ENCODE measurements at regions not wholly inside any gene's neighbourhood (a gene's known extent, or its start where the extent isn't known, plus 50 kb on each side); places are given as distances from the start of the nearest gene placed in this dataset.

DNA sequence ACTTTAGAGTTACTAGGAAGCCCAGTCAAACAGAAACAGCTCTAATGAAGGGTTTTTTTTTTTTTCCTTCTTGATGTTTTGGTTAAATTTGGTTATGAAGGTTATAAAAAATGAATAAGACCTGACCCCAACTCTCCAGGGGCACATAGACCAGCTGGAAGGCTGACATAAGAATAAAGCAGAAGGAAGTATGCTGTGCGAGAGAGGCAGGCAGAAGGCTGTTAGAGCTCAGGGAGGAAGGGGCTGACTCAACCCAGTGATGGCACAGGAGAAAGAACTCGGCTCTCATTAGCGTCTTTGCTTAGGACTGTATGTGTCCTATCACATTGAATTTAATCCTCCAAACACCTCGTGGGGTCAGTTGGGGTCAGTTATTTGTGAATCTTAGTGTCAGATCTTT is 474.6 kb downstream of the PMP22 start:
- Histone ChIP-seq H3K4me1 (ENCODE audit: control insufficient read depth in 1 of 2, extremely low read depth in 1 of 2, insufficient read depth in 2 of 2, low read length in 2 of 2) (no peaks in the 10 kb centered on the region), H3K27ac (ENCODE audit: low read length) (no peak overlapping the region), H3K9me3 (no peaks in the 10 kb centered on the region), H3K4me3 (ENCODE audit: control insufficient read depth in 1 of 2, extremely low read depth in 1 of 2, low read length in 1 of 2) (no peak overlapping the region), H3K36me3 (ENCODE audit: control insufficient read depth in 2 of 2, extremely low read depth in 1 of 2, insufficient read depth in 1 of 2, low read length in 1 of 2) (no peaks in the 10 kb centered on the region), H3K27me3 (replicated peaks in 1 of 2; ENCODE audit: control insufficient read depth in 2 of 2, extremely low read depth in 1 of 2, insufficient read depth in 2 of 2, low read length in 1 of 2) (peaks cover 0 to 9% of the 10 kb centered on the region in 2 experiments)
- H3K9me3 Mint-ChIP-seq: no peaks in the 10 kb centered on the region
- no peak for DNase-seq
- ChIA-PET POLR2A (no interaction called here), CTCF (interaction anchor here (0.6 to 1.3 kb wide), 2 partner anchors 10 to 121 kb away, joined by 3 to 4 read pairs; no protein-coding TSS in a partner anchor)
- no peak overlapping the region for H3K4me3 Mint-ChIP-seq
- no peaks in the 10 kb centered on the region for H3K36me3 Mint-ChIP-seq
- peaks cover 7 to 30% of the 10 kb centered on the region in 2 donors for H3K27me3 Mint-ChIP-seq
- H3K4me1 Mint-ChIP-seq: no peaks in the 10 kb centered on the region
- no peak for ATAC-seq (replicated peaks in 1 of 4)
- H3K27ac Mint-ChIP-seq: no peak overlapping the region
- no CpG with 5 or more reads among the region's 4 CpGs for WGBS (ENCODE audit: insufficient coverage)

DNA sequence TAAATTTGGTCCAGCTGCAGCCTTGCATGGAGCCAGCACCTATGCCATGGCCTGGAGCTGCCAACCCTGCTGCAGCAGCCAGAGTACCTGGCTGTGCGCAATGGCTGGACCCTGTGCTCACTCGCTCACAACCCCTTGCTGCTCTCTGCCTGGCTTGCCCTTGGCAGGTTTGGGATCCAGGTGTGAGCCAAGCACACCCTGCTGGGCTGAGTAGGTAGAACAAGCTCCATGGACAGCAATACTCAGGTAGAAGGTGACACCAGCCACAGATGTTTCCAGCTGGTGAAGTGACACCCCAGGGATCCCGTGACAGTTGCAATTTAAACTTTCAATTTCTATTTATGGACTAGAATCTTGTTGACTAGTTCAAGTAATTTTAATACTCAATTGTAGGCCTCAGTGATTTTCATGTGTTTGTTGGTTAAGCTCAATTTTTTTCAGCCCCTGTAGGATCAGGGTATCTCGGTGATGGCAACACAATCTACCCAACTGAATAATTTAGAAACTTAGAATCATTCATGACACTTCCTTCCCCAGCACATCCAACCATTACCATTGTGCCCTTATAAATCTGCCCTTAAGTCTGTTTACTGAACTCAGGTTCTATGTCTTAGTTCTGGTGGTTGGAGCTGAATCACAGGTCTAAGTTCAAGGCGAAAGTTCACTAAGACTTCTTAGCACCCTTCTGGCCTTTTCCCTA is 480.0 kb downstream of the PMP22 start:
- Mint-ChIP-seq H3K4me1 (no peaks in the 10 kb centered on the region), H3K36me3 (no peaks in the 10 kb centered on the region), H3K4me3 (no peak overlapping the region), H3K9me3 (no peaks in the 10 kb centered on the region), H3K27ac (no peak overlapping the region), H3K27me3 (peaks cover 3 to 9% of the 10 kb centered on the region in 2 donors)
- Histone ChIP-seq H3K4me1 (ENCODE audit: control insufficient read depth in 1 of 2, extremely low read depth in 1 of 2, insufficient read depth in 2 of 2, low read length in 2 of 2) (no peaks in the 10 kb centered on the region), H3K4me3 (ENCODE audit: control insufficient read depth in 1 of 2, extremely low read depth in 1 of 2, low read length in 1 of 2) (no peak overlapping the region), H3K36me3 (ENCODE audit: control insufficient read depth in 2 of 2, extremely low read depth in 1 of 2, insufficient read depth in 1 of 2, low read length in 1 of 2) (no peaks in the 10 kb centered on the region), H3K27ac (ENCODE audit: low read length) (no peak overlapping the region), H3K27me3 (replicated peaks in 1 of 2; ENCODE audit: control insufficient read depth in 2 of 2, extremely low read depth in 1 of 2, insufficient read depth in 2 of 2, low read length in 1 of 2) (peaks cover 0 to 11% of the 10 kb centered on the region in 2 experiments), H3K9me3 (no peaks in the 10 kb centered on the region)
- ChIA-PET CTCF (interaction anchor here (0.5 to 1.6 kb wide), 10 partner anchors 478 to 1753 kb away, joined by 3 to 15 read pairs (median 3); no protein-coding TSS in a partner anchor), POLR2A (no interaction called here)
- WGBS (ENCODE audit: insufficient coverage): 72% methylated on average over 2 of the region's 5 CpGs
- ATAC-seq (replicated peaks in 1 of 4): peak; percentile 55 to 66 (median 62)
- DNase-seq: peak in 30 of 35 experiments; percentile 3 to 58 (median 28)

DNA sequence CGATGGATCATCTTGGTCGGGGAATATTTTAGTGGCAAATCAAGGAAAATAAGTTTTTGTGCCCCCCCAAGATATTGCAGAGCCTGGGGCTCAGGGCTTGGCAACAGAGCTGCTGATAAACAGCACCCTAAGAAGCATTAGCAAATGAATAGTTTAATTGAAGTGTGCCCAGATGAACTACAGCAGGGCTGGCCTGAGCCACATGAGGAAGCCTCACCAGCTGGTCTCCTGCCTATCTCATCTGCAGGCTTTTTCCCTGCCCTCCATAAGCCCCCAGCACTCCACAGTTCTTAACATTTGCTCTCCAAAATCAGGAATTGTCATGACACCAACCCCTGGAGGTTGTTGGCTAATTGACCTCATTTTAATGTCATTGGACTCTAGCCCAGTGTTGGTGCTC is 480.2 kb downstream of the HS3ST3B1 start:
- Mint-ChIP-seq H3K27me3 (peaks cover 8 to 13% of the 10 kb centered on the region in 2 donors), H3K27ac (no peak overlapping the region), H3K4me1 (no peaks in the 10 kb centered on the region), H3K9me3 (no peaks in the 10 kb centered on the region), H3K36me3 (no peaks in the 10 kb centered on the region), H3K4me3 (no peak overlapping the region)
- Histone ChIP-seq H3K36me3 (ENCODE audit: control insufficient read depth in 2 of 2, extremely low read depth in 1 of 2, insufficient read depth in 1 of 2, low read length in 1 of 2) (no peaks in the 10 kb centered on the region), H3K4me1 (ENCODE audit: control insufficient read depth in 1 of 2, extremely low read depth in 1 of 2, insufficient read depth in 2 of 2, low read length in 2 of 2) (no peaks in the 10 kb centered on the region), H3K27me3 (replicated peaks in 1 of 2; ENCODE audit: control insufficient read depth in 2 of 2, extremely low read depth in 1 of 2, insufficient read depth in 2 of 2, low read length in 1 of 2) (peaks cover 0 to 12% of the 10 kb centered on the region in 2 experiments), H3K9me3 (no peaks in the 10 kb centered on the region), H3K4me3 (ENCODE audit: control insufficient read depth in 1 of 2, extremely low read depth in 1 of 2, low read length in 1 of 2) (no peak overlapping the region), H3K27ac (ENCODE audit: low read length) (no peak overlapping the region)
- DNase-seq: no peak
- no peak for ATAC-seq (replicated peaks in 1 of 4)
- WGBS (ENCODE audit: insufficient coverage): 93% methylated on average over 2 of the region's 2 CpGs
- POLR2A ChIA-PET: no interaction called here
- CTCF ChIA-PET: no interaction called here

DNA sequence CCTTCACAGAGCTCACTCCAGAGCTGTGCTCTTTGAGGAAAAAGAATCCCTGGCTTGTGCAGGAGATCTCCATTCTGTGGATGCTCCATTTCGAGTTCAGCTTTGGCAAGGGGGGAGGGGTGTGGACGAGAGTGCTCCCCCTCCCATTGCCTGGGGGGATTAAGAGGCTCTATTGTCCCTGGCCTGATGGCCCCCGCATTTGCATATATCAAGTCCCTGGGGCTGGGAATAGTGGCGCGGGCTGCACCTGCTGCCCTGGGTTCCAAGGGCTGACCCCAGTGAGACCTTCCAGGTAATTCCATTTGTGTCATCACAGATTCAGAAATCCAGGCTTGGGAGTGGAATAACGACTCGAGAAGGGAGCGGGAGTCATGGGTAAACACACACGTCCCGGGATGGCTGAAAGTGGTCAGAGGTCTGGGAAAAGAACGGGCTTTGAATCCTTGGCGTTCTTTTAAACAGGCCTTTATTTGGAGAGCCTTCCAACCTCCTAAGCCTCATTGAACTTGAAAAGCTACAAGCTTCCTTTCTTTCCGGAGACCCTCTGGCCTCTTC is 479.3 kb downstream of the HS3ST3B1 start:
- POLR2A ChIA-PET: no interaction called here
- Histone ChIP-seq H3K27me3 (replicated peaks in 1 of 2; ENCODE audit: control insufficient read depth in 2 of 2, extremely low read depth in 1 of 2, insufficient read depth in 2 of 2, low read length in 1 of 2) (peaks cover 0 to 15% of the 10 kb centered on the region in 2 experiments), H3K36me3 (ENCODE audit: control insufficient read depth in 2 of 2, extremely low read depth in 1 of 2, insufficient read depth in 1 of 2, low read length in 1 of 2) (no peaks in the 10 kb centered on the region), H3K4me3 (ENCODE audit: control insufficient read depth in 1 of 2, extremely low read depth in 1 of 2, low read length in 1 of 2) (no peak overlapping the region), H3K9me3 (no peaks in the 10 kb centered on the region), H3K4me1 (ENCODE audit: control insufficient read depth in 1 of 2, extremely low read depth in 1 of 2, insufficient read depth in 2 of 2, low read length in 2 of 2) (no peaks in the 10 kb centered on the region), H3K27ac (ENCODE audit: low read length) (no peak overlapping the region)
- H3K36me3 Mint-ChIP-seq: no peaks in the 10 kb centered on the region
- DNase-seq: no peak
- peaks cover 8 to 13% of the 10 kb centered on the region in 2 donors for H3K27me3 Mint-ChIP-seq
- WGBS (ENCODE audit: insufficient coverage): 66% methylated on average over 12 of the region's 13 CpGs
- H3K27ac Mint-ChIP-seq: no peak overlapping the region
- CTCF ChIA-PET: no interaction called here
- no peak overlapping the region for H3K4me3 Mint-ChIP-seq
- ATAC-seq (replicated peaks in 1 of 4): no peak
- H3K4me1 Mint-ChIP-seq: no peaks in the 10 kb centered on the region
- H3K9me3 Mint-ChIP-seq: no peaks in the 10 kb centered on the region

DNA sequence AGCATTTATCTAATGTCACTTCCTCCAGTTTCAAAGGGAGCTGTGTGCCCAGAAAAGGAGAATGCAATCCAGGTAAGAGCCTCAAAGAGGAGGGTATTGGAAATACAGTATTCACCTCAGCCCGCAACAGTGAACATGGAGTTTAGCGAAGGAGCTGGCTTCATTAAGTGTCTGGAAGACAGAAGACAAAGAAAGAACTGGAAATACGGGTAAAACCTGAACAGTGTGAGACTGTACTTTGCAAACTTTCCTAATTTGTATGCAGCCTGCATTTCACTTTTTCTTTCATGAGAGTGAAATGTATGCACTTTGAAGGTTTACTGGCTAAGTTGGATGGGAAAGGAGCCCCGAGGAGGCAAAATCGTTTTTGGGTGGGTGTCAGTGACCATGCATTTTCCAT is 478.4 kb downstream of the HS3ST3B1 start:
- Histone ChIP-seq H3K36me3 (ENCODE audit: control insufficient read depth in 2 of 2, extremely low read depth in 1 of 2, insufficient read depth in 1 of 2, low read length in 1 of 2) (no peaks in the 10 kb centered on the region), H3K4me3 (ENCODE audit: control insufficient read depth in 1 of 2, extremely low read depth in 1 of 2, low read length in 1 of 2) (no peak overlapping the region), H3K4me1 (ENCODE audit: control insufficient read depth in 1 of 2, extremely low read depth in 1 of 2, insufficient read depth in 2 of 2, low read length in 2 of 2) (no peaks in the 10 kb centered on the region), H3K9me3 (no peaks in the 10 kb centered on the region), H3K27me3 (replicated peaks in 1 of 2; ENCODE audit: control insufficient read depth in 2 of 2, extremely low read depth in 1 of 2, insufficient read depth in 2 of 2, low read length in 1 of 2) (peaks cover 0 to 15% of the 10 kb centered on the region in 2 experiments), H3K27ac (ENCODE audit: low read length) (no peak overlapping the region)
- DNase-seq: no peak
- no peak overlapping the region for H3K27ac Mint-ChIP-seq
- ChIA-PET CTCF (no interaction called here), POLR2A (no interaction called here)
- peaks cover 0 to 4% (median 4%) of the 10 kb centered on the region in 3 donors for H3K9me3 Mint-ChIP-seq
- H3K27me3 Mint-ChIP-seq: peaks cover 8 to 17% of the 10 kb centered on the region in 2 donors
- H3K4me1 Mint-ChIP-seq: no peaks in the 10 kb centered on the region
- WGBS (ENCODE audit: insufficient coverage): 90% methylated on average over 3 of the region's 5 CpGs
- no peak overlapping the region for H3K4me3 Mint-ChIP-seq
- no peaks in the 10 kb centered on the region for H3K36me3 Mint-ChIP-seq
- no peak for ATAC-seq (replicated peaks in 1 of 4)

DNA sequence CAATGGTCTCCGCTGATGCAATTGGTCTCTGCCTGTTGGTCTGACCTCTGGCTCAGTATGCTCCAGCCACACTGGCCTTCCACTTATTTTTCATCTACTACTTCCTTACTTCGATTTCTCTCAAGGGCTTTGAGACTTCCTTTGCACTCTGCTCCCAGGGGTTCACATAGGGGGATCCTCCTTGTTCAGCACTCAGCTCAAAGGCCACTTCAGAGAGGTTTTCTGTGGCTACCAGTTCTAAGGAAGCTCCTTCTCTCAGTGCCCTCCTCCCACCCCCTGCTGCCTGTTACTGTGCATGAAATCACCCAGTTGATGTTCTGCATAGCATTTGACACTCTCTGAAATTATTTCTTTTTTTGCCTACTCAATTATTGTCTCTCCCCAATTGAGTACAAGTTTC is 476.4 kb downstream of the HS3ST3B1 start:
- no peaks in the 10 kb centered on the region for H3K9me3 ChIP-seq
- Mint-ChIP-seq H3K27ac (no peak overlapping the region), H3K36me3 (no peaks in the 10 kb centered on the region), H3K4me1 (no peaks in the 10 kb centered on the region), H3K4me3 (no peak overlapping the region), H3K9me3 (peaks cover 0 to 5% (median 4%) of the 10 kb centered on the region in 3 donors), H3K27me3 (peaks cover 8 to 21% of the 10 kb centered on the region in 2 donors)
- ChIA-PET CTCF (no interaction called here), POLR2A (no interaction called here)
- no peak overlapping the region for H3K4me3 ChIP-seq (ENCODE audit: control insufficient read depth in 1 of 2, extremely low read depth in 1 of 2, low read length in 1 of 2)
- peaks cover 0 to 10% of the 10 kb centered on the region in 2 experiments for H3K27me3 ChIP-seq (replicated peaks in 1 of 2; ENCODE audit: control insufficient read depth in 2 of 2, extremely low read depth in 1 of 2, insufficient read depth in 2 of 2, low read length in 1 of 2)
- no peak for ATAC-seq (replicated peaks in 1 of 4)
- DNase-seq: no peak
- H3K36me3 ChIP-seq (ENCODE audit: control insufficient read depth in 2 of 2, extremely low read depth in 1 of 2, insufficient read depth in 1 of 2, low read length in 1 of 2): no peaks in the 10 kb centered on the region
- 89% methylated on average over 1 of the region's 2 CpGs for WGBS (ENCODE audit: insufficient coverage)
- H3K27ac ChIP-seq (ENCODE audit: low read length): no peak overlapping the region
- H3K4me1 ChIP-seq (ENCODE audit: control insufficient read depth in 1 of 2, extremely low read depth in 1 of 2, insufficient read depth in 2 of 2, low read length in 2 of 2): no peaks in the 10 kb centered on the region

Measured in T-cell (primary cell).